ENCODE measurements at regions not wholly inside any gene's neighbourhood (a gene's known extent, or its start where the extent isn't known, plus 50 kb on each side); places are given as distances from the start of the nearest gene placed in this dataset.

DNA sequence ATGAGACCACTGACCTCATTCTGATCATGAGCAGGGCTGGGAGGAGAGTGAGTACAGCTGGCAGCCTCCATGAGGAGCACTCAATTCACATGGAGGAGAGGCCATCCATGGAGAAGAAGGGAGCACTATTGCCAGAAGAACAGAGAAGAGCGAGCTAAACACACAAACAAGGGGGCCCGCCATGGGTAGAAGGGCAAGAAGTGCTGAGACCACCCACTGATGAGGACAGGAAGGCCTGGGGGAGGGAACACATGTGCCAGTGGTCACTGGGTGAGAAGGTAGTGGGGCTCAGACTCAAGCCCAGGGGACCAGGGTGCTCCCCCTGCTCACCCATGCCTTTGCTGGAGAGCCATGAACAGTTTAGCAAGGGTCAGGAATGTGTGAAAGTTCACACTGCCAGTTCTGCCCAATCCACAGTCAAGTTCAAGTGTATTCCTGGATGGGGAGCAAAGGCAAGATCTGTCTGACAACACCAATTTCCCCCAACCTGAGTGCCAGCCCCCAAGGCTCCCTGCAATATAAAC lies 57.7 kb downstream of the TTC32 start:
- TF ChIP-seq, protein P1, sequence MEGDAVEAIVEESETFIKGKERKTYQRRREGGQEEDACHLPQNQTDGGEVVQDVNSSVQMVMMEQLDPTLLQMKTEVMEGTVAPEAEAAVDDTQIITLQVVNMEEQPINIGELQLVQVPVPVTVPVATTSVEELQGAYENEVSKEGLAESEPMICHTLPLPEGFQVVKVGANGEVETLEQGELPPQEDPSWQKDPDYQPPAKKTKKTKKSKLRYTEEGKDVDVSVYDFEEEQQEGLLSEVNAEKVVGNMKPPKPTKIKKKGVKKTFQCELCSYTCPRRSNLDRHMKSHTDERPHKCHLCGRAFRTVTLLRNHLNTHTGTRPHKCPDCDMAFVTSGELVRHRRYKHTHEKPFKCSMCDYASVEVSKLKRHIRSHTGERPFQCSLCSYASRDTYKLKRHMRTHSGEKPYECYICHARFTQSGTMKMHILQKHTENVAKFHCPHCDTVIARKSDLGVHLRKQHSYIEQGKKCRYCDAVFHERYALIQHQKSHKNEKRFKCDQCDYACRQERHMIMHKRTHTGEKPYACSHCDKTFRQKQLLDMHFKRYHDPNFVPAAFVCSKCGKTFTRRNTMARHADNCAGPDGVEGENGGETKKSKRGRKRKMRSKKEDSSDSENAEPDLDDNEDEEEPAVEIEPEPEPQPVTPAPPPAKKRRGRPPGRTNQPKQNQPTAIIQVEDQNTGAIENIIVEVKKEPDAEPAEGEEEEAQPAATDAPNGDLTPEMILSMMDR (conservative IDR thresholded peaks at IDR 0.05), result no peak
- TF ChIP-seq ZFX (IDR thresholded peaks at IDR 0.05), result no peak

Measured in C4-2B (cell line).